ENCODE measurements at regions not wholly inside any gene's neighbourhood (a gene's known extent, or its start where the extent isn't known, plus 50 kb on each side); places are given as distances from the start of the nearest gene placed in this dataset.

- TF ChIP-seq CTCF (IDR thresholded peaks at IDR 0.05) (no peak), POLR2AphosphoS5 (IDR thresholded peaks at IDR 0.05) (no peak), POLR2A (IDR thresholded peaks at IDR 0.05; ENCODE audit: low read depth) (no peak)
Measured at GRCh38 chr13:112249644-112250610, 126.2 kb upstream of the SPACA7 start.

Data from esophagus muscularis mucosa (tissue), 3 donors.